ENCODE measurements at regions not wholly inside any gene's neighbourhood (a gene's known extent, or its start where the extent isn't known, plus 50 kb on each side); places are given as distances from the start of the nearest gene placed in this dataset.
"Not testable (repeated sequence)": the region's sequence is repeated elsewhere in the genome, so short reads cannot be mapped to it uniquely, and the experiment has no call there.

GRCh38 chr1:164417016-164417704, 141.8 kb upstream of the PBX1 start:
- DNase-seq (ENCODE audit: low read depth, low spot score), result no peak

- no peak for DNase-seq (ENCODE audit: low read depth, low spot score)
These were observed 135.8 kb upstream of the PBX1 start for GRCh38 chr1:164423136-164423535.

GRCh38 chr1:164433141-164433817, 125.7 kb upstream of the PBX1 start:
- DNase-seq (ENCODE audit: low read depth, low spot score), result no peak

- DNase-seq (ENCODE audit: low read depth, low spot score), result no peak
These were observed 125.2 kb upstream of the PBX1 start for GRCh38 chr1:164433818-164434170.

GRCh38 chr1:164440232-164440631, 118.8 kb upstream of the PBX1 start:
- DNase-seq (ENCODE audit: low read depth, low spot score), result peak; percentile 47

GRCh38 chr1:164443166-164443565, 115.8 kb upstream of the PBX1 start:
- no peak for DNase-seq (ENCODE audit: low read depth, low spot score)

GRCh38 chr1:164443836-164444235, 115.1 kb upstream of the PBX1 start:
- DNase-seq (ENCODE audit: low read depth, low spot score), result no peak

GRCh38 chr1:164446020-164446419, 113.0 kb upstream of the PBX1 start:
- no peak for DNase-seq (ENCODE audit: low read depth, low spot score)

- no peak for DNase-seq (ENCODE audit: low read depth, low spot score)
These were observed 106.4 kb upstream of the PBX1 start for GRCh38 chr1:164452549-164452948.

- no peak for DNase-seq (ENCODE audit: low read depth, low spot score)
These were observed 102.7 kb upstream of the PBX1 start for GRCh38 chr1:164456272-164456671.

GRCh38 chr1:164459176-164459575, 99.8 kb upstream of the PBX1 start:
- DNase-seq (ENCODE audit: low read depth, low spot score), result not testable (repeated sequence)

GRCh38 chr1:164466001-164466421, 93.0 kb upstream of the PBX1 start:
- no peak for DNase-seq (ENCODE audit: low read depth, low spot score)

- DNase-seq (ENCODE audit: low read depth, low spot score), result no peak
These were observed 92.6 kb upstream of the PBX1 start for GRCh38 chr1:164466429-164466828.

- DNase-seq (ENCODE audit: low read depth, low spot score), result no peak
These were observed 88.0 kb upstream of the PBX1 start for GRCh38 chr1:164470996-164471395.

- no peak for DNase-seq (ENCODE audit: low read depth, low spot score)
These were observed 86.1 kb upstream of the PBX1 start for GRCh38 chr1:164472841-164473240.

- DNase-seq (ENCODE audit: low read depth, low spot score), result no peak
These were observed 85.4 kb upstream of the PBX1 start for GRCh38 chr1:164473544-164473943.

- DNase-seq (ENCODE audit: low read depth, low spot score), result no peak
These were observed 83.2 kb upstream of the PBX1 start for GRCh38 chr1:164475834-164476233.

GRCh38 chr1:164477343-164477742, 81.6 kb upstream of the PBX1 start:
- peak; percentile 33 for DNase-seq (ENCODE audit: low read depth, low spot score)

GRCh38 chr1:164479242-164479641, 79.7 kb upstream of the PBX1 start:
- no peak for DNase-seq (ENCODE audit: low read depth, low spot score)

- DNase-seq (ENCODE audit: low read depth, low spot score), result no peak
These were observed 78.6 kb upstream of the PBX1 start for GRCh38 chr1:164480285-164480907.

GRCh38 chr1:164495905-164496304, 63.1 kb upstream of the PBX1 start:
- DNase-seq (ENCODE audit: low read depth, low spot score), result no peak

- DNase-seq (ENCODE audit: low read depth, low spot score), result no peak
These were observed 60.2 kb upstream of the PBX1 start for GRCh38 chr1:164498792-164499191.

GRCh38 chr1:164504749-164505148, 54.2 kb upstream of the PBX1 start:
- no peak for DNase-seq (ENCODE audit: low read depth, low spot score)
